ENCODE measurements at regions not wholly inside any gene's neighbourhood (a gene's known extent, or its start where the extent isn't known, plus 50 kb on each side); places are given as distances from the start of the nearest gene placed in this dataset.

DNA sequence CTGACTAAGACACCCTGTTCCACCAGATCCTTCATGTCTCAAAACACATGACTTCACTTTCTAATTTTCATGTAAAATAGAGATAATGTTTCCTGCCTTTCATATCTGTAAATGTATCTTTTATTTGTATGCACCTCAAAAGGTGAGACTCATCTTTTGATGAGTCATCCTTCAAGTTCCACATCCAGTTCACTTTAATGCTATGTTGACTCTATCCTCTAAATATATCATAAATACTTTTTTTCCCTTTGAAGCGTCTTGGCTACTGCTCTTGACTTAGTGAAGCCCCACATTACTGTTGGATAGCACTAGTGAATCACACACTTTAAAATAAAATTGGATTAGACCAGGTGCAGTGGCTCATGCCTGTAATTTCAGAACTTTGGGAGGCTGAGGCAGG, 741.1 kb downstream of the VGLL3 start:
- TF ChIP-seq, protein P1, sequence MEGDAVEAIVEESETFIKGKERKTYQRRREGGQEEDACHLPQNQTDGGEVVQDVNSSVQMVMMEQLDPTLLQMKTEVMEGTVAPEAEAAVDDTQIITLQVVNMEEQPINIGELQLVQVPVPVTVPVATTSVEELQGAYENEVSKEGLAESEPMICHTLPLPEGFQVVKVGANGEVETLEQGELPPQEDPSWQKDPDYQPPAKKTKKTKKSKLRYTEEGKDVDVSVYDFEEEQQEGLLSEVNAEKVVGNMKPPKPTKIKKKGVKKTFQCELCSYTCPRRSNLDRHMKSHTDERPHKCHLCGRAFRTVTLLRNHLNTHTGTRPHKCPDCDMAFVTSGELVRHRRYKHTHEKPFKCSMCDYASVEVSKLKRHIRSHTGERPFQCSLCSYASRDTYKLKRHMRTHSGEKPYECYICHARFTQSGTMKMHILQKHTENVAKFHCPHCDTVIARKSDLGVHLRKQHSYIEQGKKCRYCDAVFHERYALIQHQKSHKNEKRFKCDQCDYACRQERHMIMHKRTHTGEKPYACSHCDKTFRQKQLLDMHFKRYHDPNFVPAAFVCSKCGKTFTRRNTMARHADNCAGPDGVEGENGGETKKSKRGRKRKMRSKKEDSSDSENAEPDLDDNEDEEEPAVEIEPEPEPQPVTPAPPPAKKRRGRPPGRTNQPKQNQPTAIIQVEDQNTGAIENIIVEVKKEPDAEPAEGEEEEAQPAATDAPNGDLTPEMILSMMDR (conservative IDR thresholded peaks at IDR 0.05; ENCODE audit: low read depth, low read length) = no peak
- no peak for TF ChIP-seq EZH2phosphoT487 (IDR thresholded peaks at IDR 0.05; ENCODE audit: borderline replicate concordance, low read length)
